Tibial artery (tissue), 4 donors: ENCODE measurements at regions not wholly inside any gene's neighbourhood (a gene's known extent, or its start where the extent isn't known, plus 50 kb on each side); places are given as distances from the start of the nearest gene placed in this dataset.

ENCODE experiments used
- DNase-seq, 2 donors: peaks; one replicate each; pipeline ENCODE4 v3.0.0-alpha.2; 2019
- H3K27ac ChIP-seq, 2 donors: fragments of 200-600 bp; sonication (generic) in 1 of 2; 1 replicate in 1 of 2; 2 replicates in 1 of 2; pipeline ENCODE4 v1.5.1; 2018 to 2019; ENCODE audit warnings: mild to moderate bottlenecking in 1 of 2
- H3K27me3 ChIP-seq, 2 donors: fragments of 200-600 bp; sonication (generic) in 1 of 2; one replicate each; pipeline versions ENCODE4 v1.5.1 to v1.6.0; 2016 to 2019
- H3K36me3 ChIP-seq, 3 donors: fragments of 200-600 bp; sonication (generic) in 2 of 3; one replicate each; pipeline ENCODE4 v1.5.1; 2016 to 2019; ENCODE audit warnings: mild to moderate bottlenecking in 2 of 3
- H3K4me1 ChIP-seq, 4 donors: fragments of 200-600 bp; sonication (generic) in 2 of 4; 1 replicate in 3 of 4; 2 replicates in 1 of 4; pipeline ENCODE4 v1.5.1; 2016 to 2019
- H3K4me3 ChIP-seq, 2 donors: fragments of 200-600 bp; sonication (generic) in 1 of 2; 1 replicate in 1 of 2; 2 replicates in 1 of 2; pipeline ENCODE4 v1.5.1; 2018 to 2019; ENCODE audit warnings: mild to moderate bottlenecking in 2 of 2
- H3K9me3 ChIP-seq, 3 donors: fragments of 200-600 bp; sonication (generic) in 1 of 3; one replicate each; pipeline ENCODE4 v1.5.1; 2016 to 2019
- intact Hi-C: fragments of 100-400 bp; cut with DNase I; formaldehyde crosslinking; loops from one replicate; pipeline ENCODE4 v1.15.0; 2023; ENCODE audit warnings: low total_unique reads
- TF ChIP-seq, protein P1 (sequence below), 2 experiments: fragments of 200-600 bp in 1 of 2; fragments of 450-650 bp in 1 of 2; IDR thresholded peaks; one replicate each; pipeline ENCODE4 v1.5.1; 2017 to 2019; ENCODE audit warnings: antibody characterized with exemption in 2 of 2, mild to moderate bottlenecking in 1 of 2, moderate library complexity in 1 of 2

GRCh38 chr2:180705122-180705521 is 275.3 kb upstream of the UBE2E3 start:
- H3K4me3 ChIP-seq, result no peak overlapping the region
- no peaks in the 10 kb centered on the region for H3K27me3 ChIP-seq
- no peaks in the 10 kb centered on the region for H3K36me3 ChIP-seq
- no peak for DNase-seq
- H3K4me1 ChIP-seq, result no peaks in the 10 kb centered on the region
- TF ChIP-seq, protein P1, sequence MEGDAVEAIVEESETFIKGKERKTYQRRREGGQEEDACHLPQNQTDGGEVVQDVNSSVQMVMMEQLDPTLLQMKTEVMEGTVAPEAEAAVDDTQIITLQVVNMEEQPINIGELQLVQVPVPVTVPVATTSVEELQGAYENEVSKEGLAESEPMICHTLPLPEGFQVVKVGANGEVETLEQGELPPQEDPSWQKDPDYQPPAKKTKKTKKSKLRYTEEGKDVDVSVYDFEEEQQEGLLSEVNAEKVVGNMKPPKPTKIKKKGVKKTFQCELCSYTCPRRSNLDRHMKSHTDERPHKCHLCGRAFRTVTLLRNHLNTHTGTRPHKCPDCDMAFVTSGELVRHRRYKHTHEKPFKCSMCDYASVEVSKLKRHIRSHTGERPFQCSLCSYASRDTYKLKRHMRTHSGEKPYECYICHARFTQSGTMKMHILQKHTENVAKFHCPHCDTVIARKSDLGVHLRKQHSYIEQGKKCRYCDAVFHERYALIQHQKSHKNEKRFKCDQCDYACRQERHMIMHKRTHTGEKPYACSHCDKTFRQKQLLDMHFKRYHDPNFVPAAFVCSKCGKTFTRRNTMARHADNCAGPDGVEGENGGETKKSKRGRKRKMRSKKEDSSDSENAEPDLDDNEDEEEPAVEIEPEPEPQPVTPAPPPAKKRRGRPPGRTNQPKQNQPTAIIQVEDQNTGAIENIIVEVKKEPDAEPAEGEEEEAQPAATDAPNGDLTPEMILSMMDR (IDR thresholded peaks at IDR 0.05), result no peak
- intact Hi-C loops, result no loop called here
- H3K9me3 ChIP-seq, result peaks cover 0 to 5% (median 0%) of the 10 kb centered on the region in 3 donors
- H3K27ac ChIP-seq, result no peak overlapping the region

DNA sequence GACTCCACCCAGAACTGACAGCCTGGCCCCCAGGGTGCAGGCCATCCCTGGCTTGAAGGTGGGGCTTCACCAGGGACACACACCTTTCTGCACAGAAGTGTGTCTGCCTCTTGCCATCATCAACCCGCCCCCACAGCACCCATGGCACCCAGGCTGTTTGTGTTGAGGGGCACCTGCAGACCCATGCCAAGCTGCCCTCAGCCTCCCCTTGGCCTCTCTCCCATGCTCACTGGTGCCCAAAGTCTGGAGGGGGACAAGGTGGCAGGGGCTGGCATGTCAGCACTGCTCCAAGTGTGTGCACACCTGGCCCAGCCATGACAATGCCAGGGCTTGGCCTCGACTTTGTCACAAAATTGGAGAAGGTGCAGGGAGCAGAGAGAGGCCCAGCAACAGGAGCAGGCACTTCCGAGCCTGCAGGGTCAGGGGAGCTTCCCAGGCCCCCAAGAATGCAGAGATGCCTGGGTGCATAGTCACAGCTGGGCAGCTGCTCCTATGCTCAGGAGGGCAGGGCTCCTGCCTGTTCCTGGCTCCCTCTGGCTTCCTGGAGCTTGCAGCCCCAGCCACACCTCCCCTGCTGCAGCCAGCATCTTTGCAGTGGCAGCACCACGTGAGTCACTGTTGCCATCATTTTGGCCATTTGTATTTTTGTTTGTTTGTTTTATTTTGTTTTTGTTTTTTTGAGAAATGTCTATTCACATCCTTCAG is 280.6 kb upstream of the UBE2E3 start:
- TF ChIP-seq, protein P1 (IDR thresholded peaks at IDR 0.05), result no peak
- Histone ChIP-seq H3K9me3 (peaks cover 0 to 5% (median 0%) of the 10 kb centered on the region in 3 donors), H3K4me1 (no peaks in the 10 kb centered on the region), H3K36me3 (no peaks in the 10 kb centered on the region), H3K27me3 (no peaks in the 10 kb centered on the region), H3K27ac (no peak overlapping the region), H3K4me3 (no peak overlapping the region)
- DNase-seq, result peak in 1 of 2 donors; percentile 48
- intact Hi-C loops, result no loop called here

GRCh38 chr2:180698668-180699067 is 281.7 kb upstream of the UBE2E3 start:
- no peak for DNase-seq
- intact Hi-C loops, result no loop called here
- no peak overlapping the region for H3K27ac ChIP-seq
- H3K36me3 ChIP-seq, result no peaks in the 10 kb centered on the region
- no peak overlapping the region for H3K4me3 ChIP-seq
- H3K4me1 ChIP-seq, result no peaks in the 10 kb centered on the region
- H3K9me3 ChIP-seq, result peaks cover 0 to 5% (median 0%) of the 10 kb centered on the region in 3 donors
- no peaks in the 10 kb centered on the region for H3K27me3 ChIP-seq
- TF ChIP-seq, protein P1 (IDR thresholded peaks at IDR 0.05), result no peak

GRCh38 chr2:180695586-180696401 is 284.6 kb upstream of the UBE2E3 start:
- DNase-seq, result no peak
- H3K4me3 ChIP-seq, result no peak overlapping the region
- H3K27me3 ChIP-seq, result no peaks in the 10 kb centered on the region
- no peaks in the 10 kb centered on the region for H3K36me3 ChIP-seq
- H3K4me1 ChIP-seq, result no peaks in the 10 kb centered on the region
- no peaks in the 10 kb centered on the region for H3K9me3 ChIP-seq
- intact Hi-C loops, result no loop called here
- TF ChIP-seq, protein P1 (IDR thresholded peaks at IDR 0.05), result no peak
- H3K27ac ChIP-seq, result no peak overlapping the region

GRCh38 chr2:180694445-180695421 is 285.7 kb upstream of the UBE2E3 start:
- intact Hi-C loops, result no loop called here
- H3K4me3 ChIP-seq, result no peak overlapping the region
- TF ChIP-seq, protein P1 (IDR thresholded peaks at IDR 0.05), result no peak
- no peaks in the 10 kb centered on the region for H3K9me3 ChIP-seq
- no peaks in the 10 kb centered on the region for H3K36me3 ChIP-seq
- DNase-seq, result no peak
- no peaks in the 10 kb centered on the region for H3K27me3 ChIP-seq
- no peak overlapping the region for H3K27ac ChIP-seq
- H3K4me1 ChIP-seq, result no peaks in the 10 kb centered on the region
